ENCODE measurements at regions not wholly inside any gene's neighbourhood (a gene's known extent, or its start where the extent isn't known, plus 50 kb on each side); places are given as distances from the start of the nearest gene placed in this dataset.

- no peak for DNase-seq
Measured at GRCh38 chr3:31232055-31233025, 300.4 kb upstream of the STT3B start.

- DNase-seq: no peak
Measured at GRCh38 chr3:31234145-31234544, 298.6 kb upstream of the STT3B start.

- no peak for DNase-seq
Measured at GRCh38 chr3:31235062-31235700, 297.5 kb upstream of the STT3B start.

GRCh38 chr3:31237887-31238286 is 294.8 kb upstream of the STT3B start:
- DNase-seq: no peak

GRCh38 chr3:31240013-31240412 is 292.7 kb upstream of the STT3B start:
- DNase-seq: no peak

- no peak for DNase-seq
Measured at GRCh38 chr3:31240466-31240865, 292.3 kb upstream of the STT3B start.

GRCh38 chr3:31240874-31241273 is 291.9 kb upstream of the STT3B start:
- no peak for DNase-seq

- no peak for DNase-seq
Measured at GRCh38 chr3:31241533-31241932, 291.2 kb upstream of the STT3B start.

GRCh38 chr3:31242026-31242960 is 290.4 kb upstream of the STT3B start:
- no peak for DNase-seq

GRCh38 chr3:31244929-31245817 is 287.6 kb upstream of the STT3B start:
- no peak for DNase-seq

GRCh38 chr3:31246293-31247062 is 286.2 kb upstream of the STT3B start:
- no peak for DNase-seq

- no peak for DNase-seq
Measured at GRCh38 chr3:31247063-31247447, 285.7 kb upstream of the STT3B start.

GRCh38 chr3:31247850-31248562 is 284.7 kb upstream of the STT3B start:
- peak; percentile 31 for DNase-seq

- no peak for DNase-seq
Measured at GRCh38 chr3:31248563-31248992, 284.1 kb upstream of the STT3B start.

GRCh38 chr3:31249545-31249944 is 283.2 kb upstream of the STT3B start:
- DNase-seq: no peak

GRCh38 chr3:31250116-31250777 is 282.5 kb upstream of the STT3B start:
- no peak for DNase-seq

- no peak for DNase-seq
Measured at GRCh38 chr3:31251083-31251482, 281.6 kb upstream of the STT3B start.

- DNase-seq: no peak
Measured at GRCh38 chr3:31252216-31253185, 280.2 kb upstream of the STT3B start.

GRCh38 chr3:31253782-31254181 is 278.9 kb upstream of the STT3B start:
- no peak for DNase-seq
